GM19328 (cell line): ENCODE measurements at regions not wholly inside any gene's neighbourhood (a gene's known extent, or its start where the extent isn't known, plus 50 kb on each side); places are given as distances from the start of the nearest gene placed in this dataset.

Experiments used
- ATAC-seq: cut with Tn5 transposase; IDR thresholded peaks from one replicate; pipeline ENCODE4 v1.9.1; 2021; ENCODE audit warnings: mild to moderate bottlenecking, moderate library complexity; ENCODE audit not compliant: unreplicated experiment

- no peak for ATAC-seq
These were observed 629.7 kb upstream of the IMPG1 start for GRCh38 chr6:76702187-76702586.

- no peak for ATAC-seq
These were observed 629.1 kb upstream of the IMPG1 start for GRCh38 chr6:76701610-76702009.

- no peak for ATAC-seq
These were observed 625.1 kb upstream of the IMPG1 start for GRCh38 chr6:76697585-76697984.

GRCh38 chr6:76694795-76695194 lies 622.3 kb upstream of the IMPG1 start:
- no peak for ATAC-seq

- ATAC-seq, result no peak
These were observed 612.4 kb upstream of the IMPG1 start for GRCh38 chr6:76684875-76685274.

- no peak for ATAC-seq
These were observed 611.5 kb upstream of the IMPG1 start for GRCh38 chr6:76683985-76684384.

GRCh38 chr6:76682842-76683241 lies 610.4 kb upstream of the IMPG1 start:
- ATAC-seq, result no peak

- no peak for ATAC-seq
These were observed 609.3 kb upstream of the IMPG1 start for GRCh38 chr6:76681781-76682180.

GRCh38 chr6:76677017-76677416 lies 604.6 kb upstream of the IMPG1 start:
- ATAC-seq, result no peak

GRCh38 chr6:76671751-76672150 lies 599.3 kb upstream of the IMPG1 start:
- ATAC-seq, result no peak

- ATAC-seq, result no peak
These were observed 571.8 kb upstream of the IMPG1 start for GRCh38 chr6:76644231-76644630.

GRCh38 chr6:76639941-76640340 lies 567.5 kb upstream of the IMPG1 start:
- ATAC-seq, result no peak

- ATAC-seq, result no peak
These were observed 562.2 kb upstream of the IMPG1 start for GRCh38 chr6:76634695-76635094.

- no peak for ATAC-seq
These were observed 560.8 kb upstream of the IMPG1 start for GRCh38 chr6:76633259-76633658.

- no peak for ATAC-seq
These were observed 559.2 kb upstream of the IMPG1 start for GRCh38 chr6:76631622-76632021.

GRCh38 chr6:76615395-76615794 lies 542.9 kb upstream of the IMPG1 start:
- no peak for ATAC-seq

GRCh38 chr6:76612954-76613353 lies 540.5 kb upstream of the IMPG1 start:
- no peak for ATAC-seq

GRCh38 chr6:76609160-76609559 lies 536.7 kb upstream of the IMPG1 start:
- no peak for ATAC-seq

GRCh38 chr6:76594109-76594508 lies 521.6 kb upstream of the IMPG1 start:
- ATAC-seq, result no peak

- ATAC-seq, result no peak
These were observed 521.2 kb upstream of the IMPG1 start for GRCh38 chr6:76593668-76594067.

GRCh38 chr6:76592566-76592965 lies 520.1 kb upstream of the IMPG1 start:
- ATAC-seq, result no peak

- ATAC-seq, result no peak
These were observed 514.8 kb upstream of the IMPG1 start for GRCh38 chr6:76587271-76587670.

- no peak for ATAC-seq
These were observed 511.7 kb upstream of the IMPG1 start for GRCh38 chr6:76584121-76584520.

- ATAC-seq, result no peak
These were observed 506.3 kb upstream of the IMPG1 start for GRCh38 chr6:76578746-76579145.
